Calu3 (cell line): ENCODE measurements at regions not wholly inside any gene's neighbourhood (a gene's known extent, or its start where the extent isn't known, plus 50 kb on each side); places are given as distances from the start of the nearest gene placed in this dataset.
"Not testable (repeated sequence)": the region's sequence is repeated elsewhere in the genome, so short reads cannot be mapped to it uniquely, and the experiment has no call there.

Experiments used
- BruUV-seq: library from RNA; stranded (reverse); fragments of 400-500 nt; replicated peaks from 2 replicates; lab custom pipeline; 2021; lab: Mats Ljungman, UMichigan
- CTCF ChIA-PET: fragments of 300-600 bp; sonication (Branson Sonifier 250); formaldehyde crosslinking; loops from one replicate; lab custom pipeline; 2022; ENCODE audit warnings: antibody characterized with exemption; lab: Charles Lee
- DNase-seq: peaks from one replicate; pipeline ENCODE4 v3.0.0; 2022
- H3K27ac Mint-ChIP-seq: one replicate; pipeline ENCODE4 v1.8.0; 2022; ENCODE audit warnings: mixed read lengths; ENCODE audit not compliant: unreplicated experiment
- H3K27me3 Mint-ChIP-seq: one replicate; pipeline ENCODE4 v1.8.0; 2022; ENCODE audit warnings: mixed read lengths; ENCODE audit not compliant: unreplicated experiment
- H3K36me3 Mint-ChIP-seq: one replicate; pipeline ENCODE4 v1.8.0; 2022; ENCODE audit warnings: mild to moderate bottlenecking, moderate library complexity, mixed read lengths; ENCODE audit not compliant: insufficient read depth, unreplicated experiment
- H3K4me1 Mint-ChIP-seq: one replicate; pipeline ENCODE4 v1.8.0; 2022; ENCODE audit warnings: mild to moderate bottlenecking, low read depth, mixed read lengths; ENCODE audit not compliant: unreplicated experiment
- H3K4me3 Mint-ChIP-seq: one replicate; pipeline ENCODE4 v1.8.0; 2022; ENCODE audit warnings: mild to moderate bottlenecking, low read depth, moderate library complexity, mixed read lengths; ENCODE audit not compliant: unreplicated experiment
- H3K9me3 Mint-ChIP-seq: one replicate; pipeline ENCODE4 v1.8.0; 2022; ENCODE audit warnings: low read depth, mixed read lengths; ENCODE audit not compliant: unreplicated experiment
- intact Hi-C: fragments of 100-400 bp; cut with micrococcal nuclease; formaldehyde crosslinking; loops from one replicate; pipeline ENCODE4 v1.10.0; 2022; ENCODE audit not compliant: unreplicated experiment
- TF ChIP-seq, protein P1 (sequence below): fragments of 200-600 bp; IDR thresholded peaks from one replicate; pipeline ENCODE4 v1.8.0; 2022; ENCODE audit warnings: antibody characterized with exemption; ENCODE audit not compliant: unreplicated experiment

DNA sequence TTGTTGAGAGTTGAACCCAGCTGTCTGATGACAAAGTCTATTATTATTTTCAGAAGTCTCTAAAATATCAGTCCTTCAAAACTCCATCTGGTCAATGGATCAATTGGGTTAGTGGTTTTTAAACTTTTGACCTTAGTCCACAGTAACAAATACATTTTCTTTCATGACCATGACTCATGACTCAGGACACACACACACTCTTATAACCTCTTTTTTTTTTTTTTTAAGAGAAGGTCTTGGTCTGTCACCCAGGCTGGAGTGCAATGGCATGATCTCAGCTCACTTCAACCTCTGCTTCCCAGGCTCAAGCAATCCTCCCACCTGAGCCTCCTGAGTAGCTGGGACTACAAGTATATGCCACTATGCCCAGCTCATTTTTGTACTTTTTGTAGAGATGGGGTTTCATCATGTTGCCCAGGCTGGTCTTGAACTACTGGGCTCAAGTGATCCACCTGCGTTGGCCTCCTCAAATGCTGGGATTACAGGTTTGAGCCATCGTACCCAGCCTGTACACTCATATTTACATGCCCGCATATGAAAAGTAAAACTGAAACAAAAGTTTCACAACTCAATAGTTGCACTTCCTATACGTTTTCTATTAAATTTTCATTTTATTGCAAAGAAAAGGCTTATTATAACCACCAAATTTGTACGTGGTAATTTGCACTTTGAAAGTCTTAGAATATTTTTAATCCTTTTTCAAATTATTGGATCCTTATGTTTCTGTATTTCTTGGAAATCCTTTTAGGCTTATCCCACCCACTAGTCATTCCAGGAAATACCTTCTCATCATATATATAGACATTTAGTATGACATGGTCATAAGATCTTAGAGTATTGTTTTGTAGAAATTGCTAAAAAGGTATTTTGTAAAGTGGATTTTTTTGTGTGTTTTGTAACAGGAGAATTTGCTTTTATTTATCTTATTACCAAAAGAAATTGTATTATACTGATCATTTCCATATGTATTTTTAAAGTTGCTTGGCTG lies 199.0 kb downstream of the LPIN1 start:
- Mint-ChIP-seq H3K36me3 (no peaks in the 10 kb centered on the region), H3K9me3 (no peaks in the 10 kb centered on the region), H3K4me3 (no peak overlapping the region), H3K27ac (no peak overlapping the region), H3K4me1 (no peaks in the 10 kb centered on the region), H3K27me3 (no peaks in the 10 kb centered on the region)
- no peak for DNase-seq
- CTCF ChIA-PET, result no interaction called here
- intact Hi-C loops, result no loop called here
- TF ChIP-seq, protein P1, sequence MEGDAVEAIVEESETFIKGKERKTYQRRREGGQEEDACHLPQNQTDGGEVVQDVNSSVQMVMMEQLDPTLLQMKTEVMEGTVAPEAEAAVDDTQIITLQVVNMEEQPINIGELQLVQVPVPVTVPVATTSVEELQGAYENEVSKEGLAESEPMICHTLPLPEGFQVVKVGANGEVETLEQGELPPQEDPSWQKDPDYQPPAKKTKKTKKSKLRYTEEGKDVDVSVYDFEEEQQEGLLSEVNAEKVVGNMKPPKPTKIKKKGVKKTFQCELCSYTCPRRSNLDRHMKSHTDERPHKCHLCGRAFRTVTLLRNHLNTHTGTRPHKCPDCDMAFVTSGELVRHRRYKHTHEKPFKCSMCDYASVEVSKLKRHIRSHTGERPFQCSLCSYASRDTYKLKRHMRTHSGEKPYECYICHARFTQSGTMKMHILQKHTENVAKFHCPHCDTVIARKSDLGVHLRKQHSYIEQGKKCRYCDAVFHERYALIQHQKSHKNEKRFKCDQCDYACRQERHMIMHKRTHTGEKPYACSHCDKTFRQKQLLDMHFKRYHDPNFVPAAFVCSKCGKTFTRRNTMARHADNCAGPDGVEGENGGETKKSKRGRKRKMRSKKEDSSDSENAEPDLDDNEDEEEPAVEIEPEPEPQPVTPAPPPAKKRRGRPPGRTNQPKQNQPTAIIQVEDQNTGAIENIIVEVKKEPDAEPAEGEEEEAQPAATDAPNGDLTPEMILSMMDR, result no peak
- no TSS peak for BruUV-seq

DNA sequence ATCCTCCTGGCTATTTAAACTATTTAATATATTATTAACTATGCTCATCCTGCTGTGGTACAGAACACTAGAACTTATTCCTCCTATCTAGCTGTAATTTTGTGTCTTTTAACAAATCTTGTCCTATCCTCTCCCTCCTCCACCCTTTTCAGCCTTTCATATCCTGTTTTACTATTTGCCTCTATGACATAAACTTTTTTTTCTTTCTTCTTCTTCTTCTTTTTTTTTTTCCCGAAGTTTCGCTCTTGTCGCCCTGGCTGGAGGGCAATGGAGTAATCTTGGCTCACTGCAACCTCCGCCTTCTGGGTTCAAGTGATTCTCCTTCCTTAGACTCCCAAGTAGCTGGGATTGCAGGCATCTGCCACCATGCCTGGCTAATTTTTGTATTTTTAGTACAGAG lies 201.5 kb downstream of the LPIN1 start:
- Mint-ChIP-seq H3K36me3 (no peaks in the 10 kb centered on the region), H3K4me1 (no peaks in the 10 kb centered on the region), H3K27me3 (peaks cover 2% of the 10 kb centered on the region), H3K27ac (no peak overlapping the region), H3K9me3 (no peaks in the 10 kb centered on the region), H3K4me3 (no peak overlapping the region)
- CTCF ChIA-PET, result no interaction called here
- no peak for DNase-seq
- intact Hi-C loops, result no loop called here
- BruUV-seq, result no TSS peak
- TF ChIP-seq, protein P1, result no peak

DNA sequence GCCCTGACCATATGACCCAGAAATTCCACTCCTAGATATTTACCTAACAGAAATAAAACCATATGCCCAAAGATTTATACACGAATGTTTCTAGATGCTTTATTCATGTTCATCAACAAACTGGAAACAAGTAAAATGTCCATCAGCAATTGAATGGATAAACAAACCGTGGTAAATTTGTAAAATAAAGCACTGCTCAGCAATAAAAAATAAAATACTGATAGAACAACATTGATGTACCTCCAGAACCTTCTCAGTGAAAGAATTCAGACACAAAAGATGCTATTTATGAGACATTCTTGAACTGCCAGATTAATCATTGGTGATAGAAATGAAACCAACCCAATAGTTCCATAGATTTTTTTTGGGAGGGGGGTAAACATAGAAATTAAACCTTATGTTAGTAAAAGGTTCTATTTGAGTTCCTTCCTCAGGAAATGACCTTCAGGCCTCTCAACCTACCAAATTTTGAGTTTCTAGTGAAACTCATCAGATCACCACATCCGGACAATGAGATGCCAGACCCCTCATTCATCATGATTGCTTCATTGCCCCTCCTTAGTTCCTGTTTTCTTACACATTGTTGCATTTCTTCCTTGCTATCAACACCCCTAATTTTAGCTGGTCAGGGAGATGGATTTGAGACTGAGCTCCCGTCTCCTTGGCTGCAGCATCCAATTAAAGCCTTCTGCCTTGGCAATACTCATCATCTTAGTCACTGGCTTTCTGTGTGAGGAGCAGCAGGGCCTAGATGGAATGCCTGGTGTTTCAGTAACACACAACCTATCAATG lies 203.5 kb downstream of the LPIN1 start:
- H3K9me3 Mint-ChIP-seq, result no peaks in the 10 kb centered on the region
- intact Hi-C loops, result no loop called here
- DNase-seq, result no peak
- CTCF ChIA-PET, result no interaction called here
- H3K4me1 Mint-ChIP-seq, result no peaks in the 10 kb centered on the region
- H3K4me3 Mint-ChIP-seq, result no peak overlapping the region
- no peaks in the 10 kb centered on the region for H3K36me3 Mint-ChIP-seq
- no peak overlapping the region for H3K27ac Mint-ChIP-seq
- TF ChIP-seq, protein P1, result no peak
- BruUV-seq, result no TSS peak
- peaks cover 21% of the 10 kb centered on the region for H3K27me3 Mint-ChIP-seq

DNA sequence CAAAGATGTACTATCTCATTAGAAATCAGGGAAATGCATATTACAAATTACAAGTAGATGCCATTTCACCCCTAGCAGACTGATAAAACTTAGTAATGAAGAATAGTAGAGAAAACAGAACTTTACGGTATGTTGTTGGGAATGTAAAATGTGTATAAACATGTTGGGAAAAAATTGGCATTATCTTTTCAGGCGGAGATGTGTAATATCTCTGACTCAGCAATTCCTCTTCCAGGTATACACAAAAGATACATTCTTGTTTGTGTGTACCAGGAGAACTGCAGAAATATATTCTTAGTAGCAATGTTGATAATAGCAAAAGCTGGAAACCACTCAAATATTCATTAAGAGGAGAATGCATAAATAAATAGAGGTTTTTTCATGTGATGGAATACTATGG lies 204.5 kb downstream of the LPIN1 start:
- CTCF ChIA-PET, result no interaction called here
- no peak overlapping the region for H3K4me3 Mint-ChIP-seq
- no TSS peak for BruUV-seq
- no peaks in the 10 kb centered on the region for H3K9me3 Mint-ChIP-seq
- H3K27me3 Mint-ChIP-seq, result peaks cover 31% of the 10 kb centered on the region
- H3K27ac Mint-ChIP-seq, result no peak overlapping the region
- no peaks in the 10 kb centered on the region for H3K36me3 Mint-ChIP-seq
- no peaks in the 10 kb centered on the region for H3K4me1 Mint-ChIP-seq
- TF ChIP-seq, protein P1, result no peak
- no peak for DNase-seq
- intact Hi-C loops, result no loop called here

DNA sequence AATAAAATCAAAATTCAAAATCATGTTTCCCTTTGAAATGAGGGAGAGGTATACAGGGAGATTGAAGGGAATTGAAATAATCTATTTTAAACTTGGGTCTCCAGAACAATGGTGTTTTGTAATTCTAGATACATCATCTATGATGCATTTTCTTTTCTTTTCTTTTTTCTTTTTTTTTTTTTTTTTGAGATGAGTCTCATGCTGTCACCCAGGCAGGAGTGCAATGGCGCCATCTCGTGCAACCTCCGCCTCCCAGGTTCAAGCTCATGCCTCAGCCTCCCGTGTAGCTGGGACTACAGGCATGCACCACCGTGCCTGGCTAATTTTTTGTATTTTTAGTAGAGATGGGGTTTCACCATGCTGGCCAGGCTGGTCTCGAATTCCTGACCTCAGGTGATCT lies 205.1 kb downstream of the LPIN1 start:
- intact Hi-C loops, H3K4me3 Mint-ChIP-seq, H3K4me1 Mint-ChIP-seq, H3K9me3 Mint-ChIP-seq, H3K36me3 Mint-ChIP-seq, BruUV-seq, DNase-seq, H3K27ac Mint-ChIP-seq, CTCF ChIA-PET: not testable (repeated sequence)
- peaks cover 32% of the 10 kb centered on the region for H3K27me3 Mint-ChIP-seq
